Adipocyte (in vitro differentiated cells): ENCODE measurements at regions not wholly inside any gene's neighbourhood (a gene's known extent, or its start where the extent isn't known, plus 50 kb on each side); places are given as distances from the start of the nearest gene placed in this dataset.

ENCODE experiments used
- DNase-seq: peaks from one replicate; pipeline ENCODE4 v3.0.0-alpha.2; 2015; ENCODE audit warnings: low read depth
- H3K27me3 ChIP-seq: replicated peaks from 2 replicates; pipeline ENCODE4 v1.7.0; 2013; ENCODE audit warnings: mild to moderate bottlenecking, low read length, moderate library complexity; ENCODE audit not compliant: control insufficient read depth, insufficient read depth
- H3K36me3 ChIP-seq: 2 replicates; pipeline ENCODE4 v1.7.0; 2013; ENCODE audit warnings: low read length, mild to moderate bottlenecking, moderate library complexity; ENCODE audit not compliant: control insufficient read depth, insufficient read depth, severe bottlenecking
- H3K4me1 ChIP-seq: 2 replicates; pipeline ENCODE4 v1.7.0; 2013; ENCODE audit warnings: mild to moderate bottlenecking, low read length, moderate library complexity; ENCODE audit not compliant: control insufficient read depth, insufficient read depth
- H3K4me3 ChIP-seq: 2 replicates; pipeline ENCODE4 v1.7.0; 2013; ENCODE audit warnings: mild to moderate bottlenecking, low read length, moderate library complexity
- H3K9ac ChIP-seq: 2 replicates; pipeline ENCODE4 v1.7.0; 2013; ENCODE audit warnings: mild to moderate bottlenecking, low read length, moderate library complexity
- H3K9me3 ChIP-seq: 2 replicates; pipeline ENCODE4 v1.7.0; 2013; ENCODE audit warnings: mild to moderate bottlenecking, low read length, moderate library complexity; ENCODE audit not compliant: control insufficient read depth

DNA sequence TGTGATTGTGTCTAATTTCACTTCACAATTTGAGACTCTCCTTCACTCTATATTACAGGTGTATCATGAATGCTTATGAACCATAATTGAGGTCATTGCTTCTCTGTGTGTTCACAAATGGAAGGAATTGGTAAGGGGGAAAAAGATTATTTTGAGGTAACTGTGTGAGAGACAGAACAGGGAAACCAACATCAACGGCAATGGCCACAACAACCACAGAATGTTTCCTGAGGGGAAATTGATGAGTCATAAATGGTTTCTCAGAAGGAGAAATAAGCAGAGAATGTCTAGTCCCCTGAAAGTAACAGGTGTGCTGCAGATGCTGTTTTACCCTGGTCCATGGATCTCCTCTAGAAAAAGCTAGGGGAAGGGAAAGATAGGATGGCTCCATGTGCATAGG is 361.2 kb upstream of the GALNT5 start:
- no peak overlapping the region for H3K9ac ChIP-seq
- H3K27me3 ChIP-seq, result no peaks in the 10 kb centered on the region
- H3K9me3 ChIP-seq, result no peaks in the 10 kb centered on the region
- H3K4me3 ChIP-seq, result no peak overlapping the region
- peaks cover 14% of the 10 kb centered on the region for H3K4me1 ChIP-seq
- no peaks in the 10 kb centered on the region for H3K36me3 ChIP-seq
- DNase-seq, result no peak

DNA sequence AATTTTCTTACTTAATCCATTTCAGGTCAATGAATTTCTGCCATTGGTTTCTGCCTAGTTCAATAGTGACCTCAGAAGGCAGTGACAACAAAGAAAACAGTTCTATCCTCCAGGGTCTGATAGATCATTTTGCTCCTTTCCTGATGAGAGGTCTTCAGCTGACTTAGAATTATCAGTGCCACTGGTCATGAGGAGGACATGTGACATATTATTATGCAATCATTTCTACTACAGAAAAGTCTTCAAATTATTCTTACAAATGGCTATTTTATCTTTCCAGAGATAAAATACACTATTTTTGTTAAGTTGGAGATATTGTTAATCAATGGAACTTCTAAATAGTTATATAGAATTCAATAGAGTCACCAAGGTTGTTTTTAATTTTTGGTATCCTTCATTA is 360.0 kb upstream of the GALNT5 start:
- Histone ChIP-seq H3K9ac (no peak overlapping the region), H3K9me3 (no peaks in the 10 kb centered on the region), H3K27me3 (no peaks in the 10 kb centered on the region), H3K4me1 (peaks cover 20% of the 10 kb centered on the region), H3K36me3 (no peaks in the 10 kb centered on the region), H3K4me3 (no peak overlapping the region)
- DNase-seq, result no peak

DNA sequence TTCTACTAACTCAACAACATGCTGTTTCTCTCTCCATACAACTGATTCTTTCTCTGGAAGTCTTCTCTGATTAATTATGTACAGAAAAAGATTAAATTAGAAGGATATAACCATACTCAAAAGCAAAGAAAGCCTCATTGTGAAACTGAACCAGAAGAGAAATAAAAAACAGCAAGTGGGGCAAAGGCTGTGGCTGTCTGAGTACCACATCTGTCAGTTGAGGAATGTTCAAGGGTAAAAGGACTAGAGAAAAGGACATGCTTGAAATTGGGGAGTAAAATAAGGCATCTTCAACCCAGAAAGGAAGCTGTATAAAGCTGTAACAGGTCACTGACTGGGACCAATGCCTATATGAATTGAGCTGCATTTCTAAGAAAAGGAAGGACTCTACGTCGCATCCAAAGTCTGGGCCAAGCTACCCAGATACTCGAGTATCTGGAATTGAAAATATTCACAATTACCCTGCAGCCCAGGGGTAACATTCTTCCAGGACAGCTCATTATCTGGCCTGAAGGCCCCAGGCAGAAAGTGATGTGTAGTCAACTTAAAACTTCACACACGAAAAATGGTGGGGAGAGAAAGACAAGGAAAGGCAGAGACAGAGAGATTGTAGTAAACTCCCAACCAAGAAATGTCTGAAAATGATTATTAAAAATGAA is 356.0 kb upstream of the GALNT5 start:
- peak; percentile 54 for DNase-seq
- Histone ChIP-seq H3K27me3 (no peaks in the 10 kb centered on the region), H3K4me1 (peaks cover 16% of the 10 kb centered on the region), H3K36me3 (no peaks in the 10 kb centered on the region), H3K4me3 (no peak overlapping the region), H3K9me3 (no peaks in the 10 kb centered on the region), H3K9ac (no peak overlapping the region)

DNA sequence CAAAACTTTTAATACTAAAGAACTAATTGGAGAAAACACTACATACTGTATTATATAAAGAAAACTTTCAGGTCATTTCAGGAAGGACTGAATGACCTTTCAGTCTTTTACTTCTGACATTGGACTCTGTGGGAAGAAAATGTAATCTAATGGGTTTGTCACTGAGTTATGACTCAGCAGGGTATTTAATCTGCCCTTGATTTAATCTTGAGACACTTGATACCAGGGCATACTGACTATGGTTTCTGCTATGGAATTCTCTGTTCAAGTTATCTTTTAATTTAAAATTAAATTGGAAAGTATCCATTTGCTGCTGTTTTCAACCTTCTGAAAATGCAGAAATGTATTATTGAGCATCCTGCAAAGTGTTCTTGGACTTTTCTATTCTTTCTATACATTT is 354.2 kb upstream of the GALNT5 start:
- no peak overlapping the region for H3K4me3 ChIP-seq
- DNase-seq, result peak; percentile 44
- H3K9me3 ChIP-seq, result no peaks in the 10 kb centered on the region
- H3K36me3 ChIP-seq, result no peaks in the 10 kb centered on the region
- H3K4me1 ChIP-seq, result peaks cover 16% of the 10 kb centered on the region
- H3K9ac ChIP-seq, result no peak overlapping the region
- no peaks in the 10 kb centered on the region for H3K27me3 ChIP-seq

DNA sequence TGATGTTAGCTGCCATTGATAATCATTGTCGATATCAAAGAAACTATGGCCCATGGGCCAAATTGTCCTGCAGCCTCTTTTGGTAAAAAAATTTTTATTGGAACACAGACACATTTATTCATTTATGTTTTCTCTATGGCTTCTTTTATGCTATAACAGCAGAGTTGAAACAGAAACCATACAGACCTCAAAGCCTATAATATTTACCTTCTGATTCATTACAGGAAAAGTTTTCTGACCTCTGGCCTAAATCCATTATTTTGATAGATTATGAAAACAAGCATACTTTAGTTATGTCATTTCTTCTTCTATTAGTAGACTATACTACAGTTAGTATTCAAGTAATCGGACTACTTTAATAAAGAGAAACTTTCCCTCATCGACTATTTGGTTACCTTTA is 349.7 kb upstream of the GALNT5 start:
- peaks cover 9% of the 10 kb centered on the region for H3K4me1 ChIP-seq
- H3K4me3 ChIP-seq, result no peak overlapping the region
- no peak overlapping the region for H3K9ac ChIP-seq
- no peaks in the 10 kb centered on the region for H3K9me3 ChIP-seq
- no peaks in the 10 kb centered on the region for H3K36me3 ChIP-seq
- no peak for DNase-seq
- no peaks in the 10 kb centered on the region for H3K27me3 ChIP-seq

DNA sequence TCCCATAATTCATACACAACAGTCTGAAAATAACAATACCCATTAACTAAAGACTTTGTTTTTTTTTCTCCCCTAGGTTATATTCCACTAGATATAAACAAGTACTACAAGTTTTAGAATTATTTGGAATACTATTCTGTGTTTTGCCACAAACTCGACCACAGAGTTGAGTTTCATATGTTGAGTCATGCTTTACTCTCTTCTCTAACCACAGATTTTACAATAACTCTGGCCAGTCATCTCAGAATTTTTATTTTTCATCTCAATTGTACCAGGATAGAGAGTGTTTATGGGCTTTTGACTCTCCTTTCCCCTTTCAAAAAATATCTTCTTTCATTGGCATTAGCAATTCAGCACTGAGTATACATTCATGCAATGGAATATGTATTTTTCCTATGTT is 348.7 kb upstream of the GALNT5 start:
- peaks cover 9% of the 10 kb centered on the region for H3K4me1 ChIP-seq
- no peaks in the 10 kb centered on the region for H3K36me3 ChIP-seq
- no peaks in the 10 kb centered on the region for H3K27me3 ChIP-seq
- H3K9me3 ChIP-seq, result no peaks in the 10 kb centered on the region
- H3K9ac ChIP-seq, result no peak overlapping the region
- DNase-seq, result peak; percentile 61
- no peak overlapping the region for H3K4me3 ChIP-seq

DNA sequence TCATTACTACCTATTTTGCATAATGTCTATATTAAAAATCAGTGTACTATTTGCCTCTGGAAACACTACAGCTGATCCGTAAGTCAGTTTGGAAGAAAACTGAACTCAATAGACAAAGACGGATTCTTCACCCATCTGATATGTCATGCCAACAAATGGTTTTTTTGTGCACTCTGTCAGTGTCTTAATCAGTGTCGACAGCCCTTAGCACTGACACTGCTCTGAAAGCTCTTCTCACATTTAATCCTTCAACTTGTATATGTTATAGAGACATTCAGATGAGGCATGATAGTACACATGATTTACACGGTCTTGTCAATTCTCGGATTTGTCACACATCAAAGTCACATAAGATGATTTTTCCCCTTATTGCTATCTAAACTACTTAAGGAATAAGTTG is 347.5 kb upstream of the GALNT5 start:
- no peaks in the 10 kb centered on the region for H3K27me3 ChIP-seq
- no peak for DNase-seq
- no peaks in the 10 kb centered on the region for H3K9me3 ChIP-seq
- H3K9ac ChIP-seq, result no peak overlapping the region
- no peaks in the 10 kb centered on the region for H3K36me3 ChIP-seq
- H3K4me3 ChIP-seq, result no peak overlapping the region
- peaks cover 9% of the 10 kb centered on the region for H3K4me1 ChIP-seq

DNA sequence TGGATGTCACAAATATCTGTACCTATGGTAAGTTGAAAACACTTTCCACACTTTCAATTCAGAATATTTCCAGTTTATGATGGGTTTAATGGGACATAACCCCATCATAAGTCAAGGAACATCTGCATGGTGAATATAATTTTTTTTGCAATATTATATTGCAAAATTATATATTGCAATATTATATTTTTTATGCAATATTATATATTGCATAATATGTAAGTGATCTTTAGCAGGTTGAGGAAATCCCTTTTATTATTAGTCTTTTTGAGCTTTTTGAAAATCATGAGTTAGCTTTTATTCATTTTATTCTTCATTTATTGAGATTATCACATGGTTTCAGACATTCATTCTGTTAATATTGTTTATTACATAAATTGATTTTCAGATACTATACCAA is 342.2 kb upstream of the GALNT5 start:
- no peaks in the 10 kb centered on the region for H3K27me3 ChIP-seq
- H3K36me3 ChIP-seq, result no peaks in the 10 kb centered on the region
- DNase-seq, result no peak
- H3K9me3 ChIP-seq, result peaks cover 3% of the 10 kb centered on the region
- H3K4me3 ChIP-seq, result no peak overlapping the region
- no peaks in the 10 kb centered on the region for H3K4me1 ChIP-seq
- no peak overlapping the region for H3K9ac ChIP-seq

DNA sequence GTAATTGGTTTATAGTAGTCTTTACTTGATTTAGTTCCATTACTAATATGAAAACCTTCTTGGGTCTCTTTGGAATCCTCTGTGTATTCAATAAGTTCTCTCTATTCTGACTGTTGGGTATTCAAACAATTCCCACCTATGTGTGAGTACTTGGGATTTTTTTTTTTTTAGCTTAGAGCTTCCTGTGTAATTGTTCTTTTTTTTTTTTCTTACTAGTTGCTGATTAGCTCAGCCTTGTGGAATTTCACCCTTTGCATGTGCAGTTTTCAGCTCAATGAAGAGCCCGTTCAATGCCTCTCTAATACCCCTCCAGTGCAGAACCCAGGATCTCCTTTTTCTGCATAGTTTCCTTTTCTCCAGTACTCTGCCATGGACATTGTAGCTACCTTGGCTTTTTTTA is 339.1 kb upstream of the GALNT5 start:
- no peak for DNase-seq
- Histone ChIP-seq H3K4me1 (no peaks in the 10 kb centered on the region), H3K4me3 (no peak overlapping the region), H3K27me3 (no peaks in the 10 kb centered on the region), H3K9ac (no peak overlapping the region), H3K36me3 (no peaks in the 10 kb centered on the region), H3K9me3 (peaks cover 3% of the 10 kb centered on the region)

DNA sequence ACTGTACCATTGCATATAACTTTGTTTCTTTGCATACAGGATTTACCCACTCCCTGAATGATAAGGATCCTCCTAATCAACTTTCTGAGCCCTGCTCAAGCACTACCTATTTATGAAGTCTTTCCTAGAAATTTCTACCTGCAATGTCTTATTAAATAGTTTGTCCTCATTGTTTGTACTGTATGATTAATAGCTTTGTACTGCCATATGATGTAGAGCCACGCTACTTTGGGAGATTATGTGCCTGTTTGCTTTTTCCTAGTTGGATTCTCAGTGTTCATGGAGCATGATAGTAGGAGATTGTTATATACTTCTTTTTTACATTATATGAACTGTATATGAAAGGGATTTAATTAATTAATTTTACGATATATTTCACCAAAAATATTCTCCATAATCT is 327.1 kb upstream of the GALNT5 start:
- no peaks in the 10 kb centered on the region for H3K27me3 ChIP-seq
- H3K4me1 ChIP-seq, result no peaks in the 10 kb centered on the region
- H3K36me3 ChIP-seq, result no peaks in the 10 kb centered on the region
- no peak for DNase-seq
- H3K9ac ChIP-seq, result no peak overlapping the region
- H3K4me3 ChIP-seq, result no peak overlapping the region
- no peaks in the 10 kb centered on the region for H3K9me3 ChIP-seq

DNA sequence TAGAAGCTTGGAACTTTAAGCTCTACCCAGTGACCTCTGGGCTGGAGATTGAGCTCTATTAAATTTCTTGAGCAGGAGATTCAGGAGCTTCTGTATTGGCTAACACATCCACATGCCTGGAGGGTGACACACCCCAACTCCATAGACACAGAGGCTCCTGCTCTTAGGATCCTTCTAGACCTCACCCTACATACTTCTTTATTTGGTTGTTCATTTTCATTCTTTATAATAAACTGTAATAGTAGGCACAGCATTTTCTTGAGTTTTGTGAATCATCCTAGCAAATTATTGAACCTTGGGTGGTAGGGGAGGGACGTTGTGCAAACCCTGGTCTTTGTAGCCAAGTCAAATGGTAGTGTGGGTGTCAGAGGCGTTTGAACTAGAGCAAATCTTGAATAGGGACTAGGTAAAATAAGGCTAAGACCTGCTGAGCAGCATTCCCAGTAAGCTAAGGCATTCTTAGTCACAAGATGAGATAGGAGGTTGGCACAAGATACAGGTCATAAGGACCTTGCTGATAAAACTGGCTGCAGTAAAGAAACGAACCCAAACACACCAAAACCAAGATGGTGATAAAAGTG is 323.8 kb upstream of the GALNT5 start:
- no peak overlapping the region for H3K9ac ChIP-seq
- no peaks in the 10 kb centered on the region for H3K27me3 ChIP-seq
- H3K4me3 ChIP-seq, result no peak overlapping the region
- H3K9me3 ChIP-seq, result no peaks in the 10 kb centered on the region
- no peak for DNase-seq
- H3K4me1 ChIP-seq, result no peaks in the 10 kb centered on the region
- H3K36me3 ChIP-seq, result no peaks in the 10 kb centered on the region

DNA sequence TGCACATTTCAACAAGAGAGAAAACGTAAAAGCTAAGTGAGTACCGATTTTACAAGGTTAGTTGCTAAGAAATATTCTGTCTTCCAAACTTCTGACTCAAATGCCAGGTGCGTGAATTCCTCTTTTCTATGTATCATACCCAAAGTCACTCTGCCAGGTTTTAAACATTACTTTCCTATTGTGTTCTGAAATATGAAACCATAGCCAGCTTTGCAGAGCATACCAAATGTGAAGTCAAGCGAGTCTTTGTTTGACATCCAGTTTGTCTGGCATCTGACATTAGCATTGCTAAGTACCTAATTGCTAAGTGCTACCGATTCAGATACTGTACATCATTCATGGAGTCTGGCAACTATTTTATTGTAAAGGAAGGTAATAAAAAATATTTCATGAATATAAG is 321.9 kb upstream of the GALNT5 start:
- Histone ChIP-seq H3K4me1 (no peaks in the 10 kb centered on the region), H3K9me3 (no peaks in the 10 kb centered on the region), H3K4me3 (no peak overlapping the region), H3K9ac (no peak overlapping the region), H3K27me3 (no peaks in the 10 kb centered on the region), H3K36me3 (no peaks in the 10 kb centered on the region)
- peak; percentile 44 for DNase-seq
